ENCODE measurements at regions not wholly inside any gene's neighbourhood (a gene's known extent, or its start where the extent isn't known, plus 50 kb on each side); places are given as distances from the start of the nearest gene placed in this dataset.
"Not testable (repeated sequence)": the region's sequence is repeated elsewhere in the genome, so short reads cannot be mapped to it uniquely, and the experiment has no call there.

- TF ChIP-seq CTCF (conservative IDR thresholded peaks at IDR 0.05) = no peak
- no peak overlapping the region for H3K27ac ChIP-seq
Measured at GRCh38 chr7:83273699-83274098, 111.0 kb upstream of the PCLO start.

- H3K27ac ChIP-seq = no peak overlapping the region
- peak; percentile 84 for TF ChIP-seq CTCF (conservative IDR thresholded peaks at IDR 0.05)
Measured at GRCh38 chr7:83271212-83272099, 108.8 kb upstream of the PCLO start.

GRCh38 chr7:83270407-83270806, 107.7 kb upstream of the PCLO start:
- TF ChIP-seq CTCF (conservative IDR thresholded peaks at IDR 0.05) = no peak
- no peak overlapping the region for H3K27ac ChIP-seq

- H3K27ac ChIP-seq = peak overlapping the region; percentile 4; the same call in 1 of the 2 replicates
- no peak for TF ChIP-seq CTCF (conservative IDR thresholded peaks at IDR 0.05)
Measured at GRCh38 chr7:83267141-83267631, 104.5 kb upstream of the PCLO start.

GRCh38 chr7:83263442-83264034, 100.9 kb upstream of the PCLO start:
- not testable (repeated sequence) for H3K27ac ChIP-seq

GRCh38 chr7:83259064-83259463, 96.4 kb upstream of the PCLO start:
- no peak overlapping the region for H3K27ac ChIP-seq
- no peak for TF ChIP-seq CTCF (conservative IDR thresholded peaks at IDR 0.05)

- H3K27ac ChIP-seq = no peak overlapping the region
- no peak for TF ChIP-seq CTCF (conservative IDR thresholded peaks at IDR 0.05)
Measured at GRCh38 chr7:83248000-83248399, 85.3 kb upstream of the PCLO start.

GRCh38 chr7:83219231-83219630, 56.5 kb upstream of the PCLO start:
- not testable (repeated sequence) for H3K27ac ChIP-seq

Data from VCaP (cell line).